A549 (cell line): ENCODE measurements at regions not wholly inside any gene's neighbourhood (a gene's known extent, or its start where the extent isn't known, plus 50 kb on each side); places are given as distances from the start of the nearest gene placed in this dataset.

Source experiments
- ATAC-seq, 2 experiments: fragments of 200-7000 bp in 1 of 2; fragments of >200 bp in 1 of 2; cut with Nextera tagmentation in 1 of 2; cut with Tn5 transposase in 1 of 2; 3 replicates each; pipeline versions ENCODE4 v1.8.0 to v1.9.1; 2018 to 2020; ENCODE audit warnings: mild to moderate bottlenecking in 1 of 2, moderate library complexity in 1 of 2
- CTCF ChIA-PET: fragments of 300-600 bp; sonication (Branson Sonifier 250); formaldehyde crosslinking; extraction: SDS; loops from one replicate; lab custom pipeline; 2021; ENCODE audit warnings: antibody characterized with exemption, inconsistent platforms; lab: Yijun Ruan, JAX
- POLR2A ChIA-PET: fragments of 350-600 bp; formaldehyde crosslinking; extraction: SDS; loops from one replicate; lab custom pipeline; 2021; ENCODE audit warnings: antibody characterized with exemption, inconsistent platforms; lab: Yijun Ruan, JAX
- DNase-seq, 2 experiments: peaks; one replicate each; pipeline versions ENCODE4 v3.0.0 to v3.0.0-alpha.2; 2011 to 2016; ENCODE audit warnings: low read depth in 1 of 2, low spot score in 1 of 2
- FAIRE-seq: peaks from 2 replicates; lab custom pipeline; 2011; peaks lifted over from hg19 to GRCh38; lab: Jason Lieb, UNC
- H3K27ac ChIP-seq, 2 experiments: fragments of >200 bp; sonication (Bioruptor Twin); formaldehyde crosslinking; 3 replicates each; pipeline ENCODE4 v1.5.1; 2016 to 2017
- H3K4me1 ChIP-seq: fragments of >200 bp; sonication (Bioruptor Twin); formaldehyde crosslinking; 3 replicates; pipeline ENCODE4 v1.6.1; 2016
- H3K4me2 ChIP-seq: fragments of >200 bp; sonication (Bioruptor Twin); formaldehyde crosslinking; 3 replicates; pipeline ENCODE4 v1.6.1; 2016
- H3K4me3 ChIP-seq: fragments of >200 bp; sonication (Bioruptor Twin); formaldehyde crosslinking; 3 replicates; pipeline ENCODE4 v1.5.1; 2016
- H3K9me3 ChIP-seq: fragments of >200 bp; sonication (Bioruptor Twin); formaldehyde crosslinking; 3 replicates; pipeline ENCODE4 v1.6.1; 2016
- ATOH8 ChIP-seq: fragments of 250-450 bp; sonication (Bioruptor Pico); IDR thresholded peaks from 2 replicates; pipeline ENCODE4 v1.5.0; 2020; ENCODE audit warnings: low read depth, mild to moderate bottlenecking, moderate library complexity
- CHD4 ChIP-seq: fragments of 200-600 bp; sonication (generic); IDR thresholded peaks from 2 replicates; pipeline ENCODE4 v1.6.1; 2016; ENCODE audit warnings: antibody characterized with exemption, mild to moderate bottlenecking, borderline replicate concordance
- EHF ChIP-seq: fragments of 250-450 bp; sonication (Bioruptor Pico); IDR thresholded peaks from 2 replicates; pipeline ENCODE4 v1.5.0; 2020; ENCODE audit warnings: mild to moderate bottlenecking
- EHMT2 ChIP-seq: fragments of 200-600 bp; sonication (generic); IDR thresholded peaks from 2 replicates; pipeline ENCODE4 v1.6.1; 2016; ENCODE audit warnings: antibody characterized with exemption, low read depth, mild to moderate bottlenecking, moderate library complexity
- HDAC2 ChIP-seq: fragments of 200-600 bp; sonication (generic); IDR thresholded peaks from 2 replicates; pipeline ENCODE4 v1.6.1; 2016
- JUNB ChIP-seq: fragments of >200 bp; sonication (Bioruptor Twin); formaldehyde crosslinking; IDR thresholded peaks from 2 replicates; pipeline ENCODE4 v1.6.1; 2016
- MAZ ChIP-seq: fragments of 150-350 bp; IDR thresholded peaks from 2 replicates; pipeline ENCODE4 v1.6.1; 2014; ENCODE audit warnings: antibody characterized with exemption, low read depth, low read length, borderline replicate concordance
- MYC ChIP-seq: IDR thresholded peaks from 2 replicates; pipeline ENCODE4 v1.6.1; 2012; ENCODE audit warnings: mild to moderate bottlenecking, inconsistent platforms, low read length, improper control_type of control experiment, borderline replicate concordance
- NFE2L2 ChIP-seq: fragments of 150-350 bp; conservative IDR thresholded peaks from 2 replicates; pipeline ENCODE4 v1.6.1; 2014; ENCODE audit warnings: low read length
- NR3C1 ChIP-seq: fragments of >200 bp; sonication (Bioruptor Twin); formaldehyde crosslinking; IDR thresholded peaks from 3 replicates; pipeline ENCODE4 v1.6.1; 2017
- POLR2AphosphoS2 ChIP-seq: conservative IDR thresholded peaks from 2 replicates; pipeline ENCODE4 v1.6.1; 2012; ENCODE audit warnings: low read length, improper control_type of control experiment, inconsistent platforms
- RCOR1 ChIP-seq: fragments of 150-350 bp; IDR thresholded peaks from 2 replicates; pipeline ENCODE4 v1.6.1; 2014; ENCODE audit warnings: antibody characterized with exemption, low read length, low read depth
- RFX5 ChIP-seq: fragments of 450-650 bp; IDR thresholded peaks from 2 replicates; pipeline ENCODE4 v1.7.1; 2014; ENCODE audit warnings: antibody characterized with exemption, mild to moderate bottlenecking, moderate library complexity
- RNF2 ChIP-seq: fragments of 200-600 bp; sonication (generic); IDR thresholded peaks from 2 replicates; pipeline ENCODE4 v1.6.1; 2016; ENCODE audit warnings: low read depth, mild to moderate bottlenecking, antibody characterized with exemption, moderate library complexity, borderline replicate concordance
- SMC3 ChIP-seq: fragments of >200 bp; sonication (Bioruptor Twin); formaldehyde crosslinking; IDR thresholded peaks from 3 replicates; pipeline ENCODE4 v1.6.1; 2018; ENCODE audit warnings: inconsistent platforms
- ZFP36 ChIP-seq: fragments of 450-650 bp; IDR thresholded peaks from 2 replicates; pipeline ENCODE4 v1.6.1; 2014; ENCODE audit warnings: borderline replicate concordance; ENCODE audit not compliant: partially characterized antibody
- ZSCAN20 ChIP-seq: fragments of 250-450 bp; sonication (Bioruptor Pico); IDR thresholded peaks from 2 replicates; pipeline ENCODE4 v1.8.0; 2022; ENCODE audit warnings: mild to moderate bottlenecking, moderate library complexity
- WGBS: methylation state at CpG from one replicate; pipeline ENCODE4 v1.1.6; 2017; ENCODE audit errors: missing lambda C conversion rate; 5-methylcytosine and 5-hydroxymethylcytosine counted together
- TF ChIP-seq, protein P1 (sequence below): fragments of 450-650 bp; IDR thresholded peaks from 2 replicates; pipeline ENCODE4 v1.6.1; 2014; ENCODE audit warnings: antibody characterized with exemption
- TF ChIP-seq, protein P2 (sequence below): fragments of 250-450 bp; sonication (Bioruptor Pico); IDR thresholded peaks from 2 replicates; pipeline ENCODE4 v1.5.0; 2021; ENCODE audit warnings: mild to moderate bottlenecking, moderate library complexity, borderline replicate concordance
- TF ChIP-seq, protein P3 (sequence below): fragments of >200 bp; sonication (Bioruptor Twin); formaldehyde crosslinking; IDR thresholded peaks from 3 replicates; pipeline ENCODE4 v1.5.1; 2016
- TF ChIP-seq, protein P4 (sequence below): fragments of >200 bp; sonication (Bioruptor Twin); formaldehyde crosslinking; IDR thresholded peaks from 3 replicates; pipeline ENCODE4 v1.6.1; 2016
- TF ChIP-seq, protein P5 (sequence below): fragments of >200 bp; sonication (Bioruptor Twin); formaldehyde crosslinking; IDR thresholded peaks from 2 replicates; pipeline ENCODE4 v1.6.1; 2016

DNA sequence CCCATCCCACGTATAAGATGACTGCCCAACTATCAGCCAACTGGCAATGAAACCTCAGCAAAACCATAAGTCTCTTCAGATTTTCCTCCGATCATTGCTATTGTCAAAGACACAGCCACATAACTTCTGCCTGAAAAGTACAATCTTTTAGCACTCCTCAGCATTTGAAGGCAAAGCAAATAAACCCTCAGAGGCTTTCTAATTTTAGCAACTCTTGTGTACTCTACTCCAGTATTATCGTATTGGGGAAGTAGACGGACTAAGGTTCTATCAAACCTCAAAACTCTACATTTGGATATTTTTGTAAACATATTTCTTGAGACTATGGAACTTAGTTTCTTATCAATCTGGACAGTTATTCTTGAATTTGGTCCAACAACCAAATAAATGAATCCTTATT, 1206.2 kb upstream of the NCAM2 start (continued):
- TF ChIP-seq MYC (no peak), JUNB (no peak), NFE2L2 (no peak), MAZ (no peak), POLR2AphosphoS2 (no peak), CHD4 (no peak), ZSCAN20 (CRISPR knock-in tag) (no peak)
- TF ChIP-seq, protein P1, sequence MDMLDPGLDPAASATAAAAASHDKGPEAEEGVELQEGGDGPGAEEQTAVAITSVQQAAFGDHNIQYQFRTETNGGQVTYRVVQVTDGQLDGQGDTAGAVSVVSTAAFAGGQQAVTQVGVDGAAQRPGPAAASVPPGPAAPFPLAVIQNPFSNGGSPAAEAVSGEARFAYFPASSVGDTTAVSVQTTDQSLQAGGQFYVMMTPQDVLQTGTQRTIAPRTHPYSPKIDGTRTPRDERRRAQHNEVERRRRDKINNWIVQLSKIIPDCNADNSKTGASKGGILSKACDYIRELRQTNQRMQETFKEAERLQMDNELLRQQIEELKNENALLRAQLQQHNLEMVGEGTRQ = no peak
- TF ChIP-seq, all 56 proteins: peak for 0

DNA sequence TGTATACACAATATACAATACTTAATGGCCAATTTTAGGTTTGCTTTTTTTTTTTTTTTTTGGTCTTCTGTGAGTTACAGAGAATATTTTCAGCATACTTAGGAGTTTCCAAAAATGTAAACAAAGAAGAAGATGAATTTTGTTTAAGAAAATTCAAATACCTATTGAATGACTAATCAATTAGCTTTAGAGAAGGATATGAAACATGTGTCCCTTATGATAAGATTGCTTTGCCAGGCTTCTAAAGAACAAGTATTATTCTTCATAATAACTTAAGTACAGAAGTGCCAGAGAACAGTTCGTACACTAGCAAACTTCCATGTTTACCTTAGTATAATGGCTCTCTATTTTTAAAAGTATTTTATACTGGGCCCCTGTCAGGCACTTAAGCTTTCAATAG, 1191.0 kb upstream of the NCAM2 start:
- Histone ChIP-seq H3K9me3 (no peaks in the 10 kb centered on the region), H3K4me3 (no peak overlapping the region), H3K27ac (no peak overlapping the region), H3K4me2 (no peak overlapping the region)
- ATAC-seq (no peak), DNase-seq (no peak)
- POLR2A ChIA-PET = no interaction called here
- WGBS = 8% methylated on average over 1 of the region's 1 CpG
- no peak for TF ChIP-seq RNF2
- TF ChIP-seq HDAC2 = no peak
- TF ChIP-seq, protein P2, sequence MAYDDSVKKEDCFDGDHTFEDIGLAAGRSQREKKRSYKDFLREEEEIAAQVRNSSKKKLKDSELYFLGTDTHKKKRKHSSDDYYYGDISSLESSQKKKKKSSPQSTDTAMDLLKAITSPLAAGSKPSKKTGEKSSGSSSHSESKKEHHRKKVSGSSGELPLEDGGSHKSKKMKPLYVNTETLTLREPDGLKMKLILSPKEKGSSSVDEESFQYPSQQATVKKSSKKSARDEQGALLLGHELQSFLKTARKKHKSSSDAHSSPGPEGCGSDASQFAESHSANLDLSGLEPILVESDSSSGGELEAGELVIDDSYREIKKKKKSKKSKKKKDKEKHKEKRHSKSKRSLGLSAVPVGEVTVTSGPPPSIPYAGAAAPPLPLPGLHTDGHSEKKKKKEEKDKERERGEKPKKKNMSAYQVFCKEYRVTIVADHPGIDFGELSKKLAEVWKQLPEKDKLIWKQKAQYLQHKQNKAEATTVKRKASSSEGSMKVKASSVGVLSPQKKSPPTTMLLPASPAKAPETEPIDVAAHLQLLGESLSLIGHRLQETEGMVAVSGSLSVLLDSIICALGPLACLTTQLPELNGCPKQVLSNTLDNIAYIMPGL (CRISPR knock-in tag) = no peak
- TF ChIP-seq NR3C1 = no peak
- no peak for TF ChIP-seq RCOR1
- TF ChIP-seq, all 56 proteins: peak for 0
- no peak for FAIRE-seq
- CTCF ChIA-PET = no interaction called here
- H3K4me1 ChIP-seq = no peaks in the 10 kb centered on the region

DNA sequence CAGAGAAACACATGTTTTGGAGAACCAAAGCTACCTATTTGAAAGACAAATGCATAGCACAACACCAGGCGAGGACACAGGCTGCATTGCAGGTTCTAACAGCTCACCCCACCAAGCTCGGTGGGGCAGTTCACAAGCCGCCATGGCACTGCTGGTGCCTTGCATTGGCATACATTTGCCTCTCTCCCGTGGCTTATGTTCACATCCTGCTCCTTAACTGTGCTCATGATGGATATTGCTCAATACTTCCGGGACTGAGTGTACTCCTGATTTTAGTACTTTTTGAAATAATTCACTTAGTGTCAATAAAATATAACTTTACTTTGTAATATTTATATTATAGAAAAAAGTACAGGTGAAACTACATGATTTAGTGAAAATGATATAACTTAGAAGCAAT, 1187.4 kb upstream of the NCAM2 start:
- H3K4me3 ChIP-seq = no peak overlapping the region
- no peak overlapping the region for H3K4me2 ChIP-seq
- no peak overlapping the region for H3K27ac ChIP-seq
- ATAC-seq (no peak), FAIRE-seq (no peak), DNase-seq (no peak)
- WGBS = 0% methylated on average over 5 of the region's 5 CpGs
- POLR2A ChIA-PET = no interaction called here
- no peaks in the 10 kb centered on the region for H3K4me1 ChIP-seq
- TF ChIP-seq, protein P3, sequence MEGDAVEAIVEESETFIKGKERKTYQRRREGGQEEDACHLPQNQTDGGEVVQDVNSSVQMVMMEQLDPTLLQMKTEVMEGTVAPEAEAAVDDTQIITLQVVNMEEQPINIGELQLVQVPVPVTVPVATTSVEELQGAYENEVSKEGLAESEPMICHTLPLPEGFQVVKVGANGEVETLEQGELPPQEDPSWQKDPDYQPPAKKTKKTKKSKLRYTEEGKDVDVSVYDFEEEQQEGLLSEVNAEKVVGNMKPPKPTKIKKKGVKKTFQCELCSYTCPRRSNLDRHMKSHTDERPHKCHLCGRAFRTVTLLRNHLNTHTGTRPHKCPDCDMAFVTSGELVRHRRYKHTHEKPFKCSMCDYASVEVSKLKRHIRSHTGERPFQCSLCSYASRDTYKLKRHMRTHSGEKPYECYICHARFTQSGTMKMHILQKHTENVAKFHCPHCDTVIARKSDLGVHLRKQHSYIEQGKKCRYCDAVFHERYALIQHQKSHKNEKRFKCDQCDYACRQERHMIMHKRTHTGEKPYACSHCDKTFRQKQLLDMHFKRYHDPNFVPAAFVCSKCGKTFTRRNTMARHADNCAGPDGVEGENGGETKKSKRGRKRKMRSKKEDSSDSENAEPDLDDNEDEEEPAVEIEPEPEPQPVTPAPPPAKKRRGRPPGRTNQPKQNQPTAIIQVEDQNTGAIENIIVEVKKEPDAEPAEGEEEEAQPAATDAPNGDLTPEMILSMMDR = no peak
- TF ChIP-seq SMC3 (no peak), EHMT2 (no peak), RCOR1 (no peak), RFX5 (no peak), NFE2L2 (no peak), POLR2AphosphoS2 (no peak), ATOH8 (CRISPR knock-in tag) (no peak), ZFP36 (no peak), EHF (CRISPR knock-in tag) (no peak), RNF2 (no peak)
- TF ChIP-seq, protein P4, sequence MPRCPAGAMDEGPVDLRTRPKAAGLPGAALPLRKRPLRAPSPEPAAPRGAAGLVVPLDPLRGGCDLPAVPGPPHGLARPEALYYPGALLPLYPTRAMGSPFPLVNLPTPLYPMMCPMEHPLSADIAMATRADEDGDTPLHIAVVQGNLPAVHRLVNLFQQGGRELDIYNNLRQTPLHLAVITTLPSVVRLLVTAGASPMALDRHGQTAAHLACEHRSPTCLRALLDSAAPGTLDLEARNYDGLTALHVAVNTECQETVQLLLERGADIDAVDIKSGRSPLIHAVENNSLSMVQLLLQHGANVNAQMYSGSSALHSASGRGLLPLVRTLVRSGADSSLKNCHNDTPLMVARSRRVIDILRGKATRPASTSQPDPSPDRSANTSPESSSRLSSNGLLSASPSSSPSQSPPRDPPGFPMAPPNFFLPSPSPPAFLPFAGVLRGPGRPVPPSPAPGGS = no peak
- TF ChIP-seq, protein P5, sequence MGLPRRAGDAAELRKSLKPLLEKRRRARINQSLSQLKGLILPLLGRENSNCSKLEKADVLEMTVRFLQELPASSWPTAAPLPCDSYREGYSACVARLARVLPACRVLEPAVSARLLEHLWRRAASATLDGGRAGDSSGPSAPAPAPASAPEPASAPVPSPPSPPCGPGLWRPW = no peak
- TF ChIP-seq, all 56 proteins: peak for 0
- H3K9me3 ChIP-seq = no peaks in the 10 kb centered on the region
- CTCF ChIA-PET = no interaction called here
